ENCODE measurements at regions not wholly inside any gene's neighbourhood (a gene's known extent, or its start where the extent isn't known, plus 50 kb on each side); places are given as distances from the start of the nearest gene placed in this dataset.

- Mint-ChIP-seq H3K4me1 (ENCODE audit: low read depth) (no peaks in the 10 kb centered on the region), H3K36me3 (ENCODE audit: low read depth) (no peaks in the 10 kb centered on the region), H3K9me3 (no peaks in the 10 kb centered on the region), H3K27me3 (ENCODE audit: low read depth) (no peaks in the 10 kb centered on the region), H3K27ac (no peak overlapping the region), H3K4me3 (no peak overlapping the region)
Measured at GRCh38 chr7:41481353-41481752, 221.5 kb downstream of the INHBA start.

DNA sequence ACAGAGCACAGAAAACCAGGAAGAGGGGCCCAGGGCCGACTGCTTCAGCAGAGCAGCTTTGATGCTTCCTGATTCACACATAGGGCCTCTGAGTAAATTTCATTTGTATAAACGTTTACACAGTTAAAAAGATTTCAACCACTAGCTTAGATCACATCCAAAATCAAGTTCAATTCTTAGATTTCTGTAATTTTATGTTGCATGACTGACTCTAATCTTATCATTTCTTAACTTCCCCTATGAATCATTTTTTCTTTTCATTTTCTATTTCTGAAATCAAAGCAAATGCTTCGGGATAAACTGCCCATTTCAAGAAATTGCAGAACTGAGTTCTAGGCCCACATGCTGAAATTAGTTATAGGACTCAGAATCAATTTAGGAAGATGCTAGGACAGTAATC, 224.7 kb downstream of the INHBA start:
- Mint-ChIP-seq H3K36me3 (ENCODE audit: low read depth) (no peaks in the 10 kb centered on the region), H3K4me1 (ENCODE audit: low read depth) (no peaks in the 10 kb centered on the region), H3K27ac (no peak overlapping the region), H3K27me3 (ENCODE audit: low read depth) (no peaks in the 10 kb centered on the region), H3K4me3 (no peak overlapping the region), H3K9me3 (no peaks in the 10 kb centered on the region)

GRCh38 chr7:41476460-41476803, 226.5 kb downstream of the INHBA start:
- no peaks in the 10 kb centered on the region for H3K9me3 Mint-ChIP-seq
- H3K36me3 Mint-ChIP-seq (ENCODE audit: low read depth) = no peaks in the 10 kb centered on the region
- H3K27ac Mint-ChIP-seq = no peak overlapping the region

DNA sequence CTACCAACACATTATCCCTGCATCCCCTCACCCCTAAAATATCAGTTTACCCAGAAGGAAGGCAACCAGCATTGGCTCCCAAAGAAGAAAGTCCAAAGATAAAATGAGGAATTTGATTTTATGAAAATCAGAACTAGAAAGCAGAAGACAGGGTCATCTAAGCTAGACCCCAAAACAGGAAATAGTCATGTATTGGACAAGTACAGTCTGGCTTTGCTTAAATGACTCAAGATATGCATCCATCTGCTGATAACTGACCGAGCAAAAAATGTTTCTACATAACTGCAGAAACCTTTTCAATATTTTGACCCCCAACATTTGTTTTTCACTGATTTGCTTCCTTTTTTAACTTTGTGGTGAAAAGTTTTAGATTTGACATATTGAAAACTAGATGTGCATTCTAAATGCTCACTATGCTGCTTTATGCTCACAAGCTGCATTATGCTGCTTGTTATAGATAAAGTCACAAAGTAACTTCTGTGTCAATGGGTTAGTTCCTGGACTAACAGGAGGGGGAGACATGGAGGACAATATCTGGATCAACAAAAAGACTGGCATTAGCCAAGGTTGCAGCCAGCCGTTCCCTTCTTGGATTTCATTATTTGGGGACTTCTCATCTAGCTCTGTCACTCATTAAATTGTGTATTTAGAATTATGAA, 227.0 kb downstream of the INHBA start:
- H3K27ac Mint-ChIP-seq = no peak overlapping the region
- no peaks in the 10 kb centered on the region for H3K4me1 Mint-ChIP-seq (ENCODE audit: low read depth)
- H3K4me3 Mint-ChIP-seq = no peak overlapping the region
- no peaks in the 10 kb centered on the region for H3K27me3 Mint-ChIP-seq (ENCODE audit: low read depth)
- peaks cover 3% of the 10 kb centered on the region for H3K9me3 Mint-ChIP-seq
- no peaks in the 10 kb centered on the region for H3K36me3 Mint-ChIP-seq (ENCODE audit: low read depth)

More at GRCh38 chr7:41476460-41476803, 226.5 kb downstream of the INHBA start:
- H3K27me3 Mint-ChIP-seq (ENCODE audit: low read depth) = no peaks in the 10 kb centered on the region
- H3K4me1 Mint-ChIP-seq (ENCODE audit: low read depth) = no peaks in the 10 kb centered on the region
- H3K4me3 Mint-ChIP-seq = no peak overlapping the region

DNA sequence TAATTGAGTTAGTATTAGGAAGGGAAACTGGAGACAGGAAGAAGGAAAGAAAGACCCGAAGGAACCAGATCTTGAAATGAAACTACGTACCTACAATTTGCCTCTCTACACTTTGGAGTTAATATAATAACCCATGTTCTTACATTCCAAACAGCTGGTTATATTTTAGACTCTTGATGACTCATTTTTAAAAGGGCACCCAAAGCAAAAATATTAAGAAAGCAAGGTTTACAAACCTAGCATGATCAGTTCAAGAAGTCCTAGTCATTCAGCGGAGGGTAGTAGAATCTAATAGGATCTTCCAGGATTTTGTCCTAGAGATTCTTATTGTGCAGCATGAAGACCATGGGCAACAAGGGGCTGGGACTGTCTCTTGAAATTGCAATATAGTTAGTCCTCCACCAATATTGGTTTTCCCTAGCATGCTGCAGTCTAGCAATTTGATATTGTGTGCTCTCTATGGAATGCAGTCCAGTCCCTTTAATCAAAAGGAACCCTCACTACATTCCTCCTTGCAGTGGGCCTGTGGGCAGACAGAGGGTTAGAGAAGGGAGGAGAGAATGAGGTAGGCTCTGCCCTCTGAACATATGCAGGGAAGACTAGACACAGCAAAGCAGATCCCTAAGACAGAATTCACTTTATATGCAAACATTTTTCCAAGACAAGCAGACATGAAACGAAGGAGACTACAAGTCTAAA, 230.3 kb downstream of the INHBA start:
- Mint-ChIP-seq H3K36me3 (ENCODE audit: low read depth) (no peaks in the 10 kb centered on the region), H3K9me3 (peaks cover 3% of the 10 kb centered on the region), H3K4me3 (no peak overlapping the region), H3K4me1 (ENCODE audit: low read depth) (no peaks in the 10 kb centered on the region), H3K27ac (no peak overlapping the region), H3K27me3 (ENCODE audit: low read depth) (no peaks in the 10 kb centered on the region)

DNA sequence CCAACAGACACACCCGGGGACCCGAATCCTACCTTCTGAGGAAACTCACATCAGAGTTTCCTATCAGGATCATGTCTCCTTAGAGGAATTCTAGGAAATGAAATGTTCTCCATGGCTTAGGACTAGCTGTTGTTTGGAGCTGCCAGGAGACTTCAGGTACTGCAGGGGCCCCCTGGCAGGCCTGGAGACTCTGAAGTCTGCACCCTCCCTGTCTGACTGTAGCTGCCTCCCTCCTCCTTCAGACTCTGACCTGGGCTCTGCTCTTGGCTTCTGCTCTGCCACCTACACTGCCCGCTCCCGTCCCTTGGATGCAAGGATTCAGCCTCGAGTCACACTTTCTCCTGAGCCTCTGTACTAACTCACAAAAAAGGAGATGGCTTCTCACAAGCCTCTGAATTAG, 232.8 kb downstream of the INHBA start:
- Mint-ChIP-seq H3K9me3 (peaks cover 5% of the 10 kb centered on the region), H3K36me3 (ENCODE audit: low read depth) (no peaks in the 10 kb centered on the region), H3K4me3 (no peak overlapping the region), H3K27ac (no peak overlapping the region), H3K27me3 (ENCODE audit: low read depth) (no peaks in the 10 kb centered on the region), H3K4me1 (ENCODE audit: low read depth) (no peaks in the 10 kb centered on the region)

- H3K27ac Mint-ChIP-seq = no peak overlapping the region
- H3K4me3 Mint-ChIP-seq = no peak overlapping the region
- H3K4me1 Mint-ChIP-seq (ENCODE audit: low read depth) = no peaks in the 10 kb centered on the region
- no peaks in the 10 kb centered on the region for H3K36me3 Mint-ChIP-seq (ENCODE audit: low read depth)
- H3K9me3 Mint-ChIP-seq = peaks cover 9% of the 10 kb centered on the region
- no peaks in the 10 kb centered on the region for H3K27me3 Mint-ChIP-seq (ENCODE audit: low read depth)
Measured at GRCh38 chr7:41467596-41467995, 235.3 kb downstream of the INHBA start.

- Mint-ChIP-seq H3K27ac (no peak overlapping the region), H3K9me3 (peaks cover 9% of the 10 kb centered on the region), H3K4me1 (ENCODE audit: low read depth) (no peaks in the 10 kb centered on the region), H3K27me3 (ENCODE audit: low read depth) (no peaks in the 10 kb centered on the region), H3K36me3 (ENCODE audit: low read depth) (no peaks in the 10 kb centered on the region), H3K4me3 (no peak overlapping the region)
Measured at GRCh38 chr7:41466760-41467384, 236.0 kb downstream of the INHBA start.

DNA sequence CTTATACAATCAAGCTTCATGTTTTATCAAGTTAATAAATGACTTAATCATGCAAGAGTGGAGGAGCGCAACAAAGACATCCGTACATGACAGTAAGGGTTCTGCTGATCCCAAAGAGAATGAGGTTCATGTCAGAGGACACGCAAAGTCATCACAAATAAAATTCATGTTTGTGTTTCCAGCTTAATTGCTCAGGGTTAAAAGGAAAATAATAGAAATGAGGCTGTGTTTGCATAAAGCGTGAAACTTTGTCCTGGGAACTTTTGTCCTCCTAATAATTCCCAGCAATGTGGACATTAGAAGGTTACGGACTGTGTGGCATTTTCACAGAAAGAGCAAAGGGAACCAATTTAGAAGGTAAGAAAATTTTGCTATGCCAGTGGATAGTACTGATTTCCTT, 237.3 kb downstream of the INHBA start:
- H3K36me3 Mint-ChIP-seq (ENCODE audit: low read depth) = no peaks in the 10 kb centered on the region
- H3K27ac Mint-ChIP-seq = no peak overlapping the region
- peaks cover 7% of the 10 kb centered on the region for H3K9me3 Mint-ChIP-seq
- H3K27me3 Mint-ChIP-seq (ENCODE audit: low read depth) = no peaks in the 10 kb centered on the region
- H3K4me1 Mint-ChIP-seq (ENCODE audit: low read depth) = no peaks in the 10 kb centered on the region
- H3K4me3 Mint-ChIP-seq = no peak overlapping the region

GRCh38 chr7:41463770-41464470, 239.0 kb downstream of the INHBA start:
- Mint-ChIP-seq H3K9me3 (peaks cover 7% of the 10 kb centered on the region), H3K4me1 (ENCODE audit: low read depth) (no peaks in the 10 kb centered on the region), H3K27ac (no peak overlapping the region), H3K36me3 (ENCODE audit: low read depth) (no peaks in the 10 kb centered on the region), H3K4me3 (no peak overlapping the region), H3K27me3 (ENCODE audit: low read depth) (no peaks in the 10 kb centered on the region)

GRCh38 chr7:41459623-41460261, 243.1 kb downstream of the INHBA start:
- no peaks in the 10 kb centered on the region for H3K36me3 Mint-ChIP-seq (ENCODE audit: low read depth)
- peaks cover 3% of the 10 kb centered on the region for H3K9me3 Mint-ChIP-seq
- no peaks in the 10 kb centered on the region for H3K27me3 Mint-ChIP-seq (ENCODE audit: low read depth)
- no peak overlapping the region for H3K4me3 Mint-ChIP-seq
- H3K27ac Mint-ChIP-seq = no peak overlapping the region
- H3K4me1 Mint-ChIP-seq (ENCODE audit: low read depth) = no peaks in the 10 kb centered on the region

GRCh38 chr7:41459183-41459582, 243.7 kb downstream of the INHBA start:
- Mint-ChIP-seq H3K4me3 (no peak overlapping the region), H3K36me3 (ENCODE audit: low read depth) (no peaks in the 10 kb centered on the region), H3K4me1 (ENCODE audit: low read depth) (no peaks in the 10 kb centered on the region), H3K27ac (no peak overlapping the region), H3K9me3 (peaks cover 3% of the 10 kb centered on the region), H3K27me3 (ENCODE audit: low read depth) (no peaks in the 10 kb centered on the region)

DNA sequence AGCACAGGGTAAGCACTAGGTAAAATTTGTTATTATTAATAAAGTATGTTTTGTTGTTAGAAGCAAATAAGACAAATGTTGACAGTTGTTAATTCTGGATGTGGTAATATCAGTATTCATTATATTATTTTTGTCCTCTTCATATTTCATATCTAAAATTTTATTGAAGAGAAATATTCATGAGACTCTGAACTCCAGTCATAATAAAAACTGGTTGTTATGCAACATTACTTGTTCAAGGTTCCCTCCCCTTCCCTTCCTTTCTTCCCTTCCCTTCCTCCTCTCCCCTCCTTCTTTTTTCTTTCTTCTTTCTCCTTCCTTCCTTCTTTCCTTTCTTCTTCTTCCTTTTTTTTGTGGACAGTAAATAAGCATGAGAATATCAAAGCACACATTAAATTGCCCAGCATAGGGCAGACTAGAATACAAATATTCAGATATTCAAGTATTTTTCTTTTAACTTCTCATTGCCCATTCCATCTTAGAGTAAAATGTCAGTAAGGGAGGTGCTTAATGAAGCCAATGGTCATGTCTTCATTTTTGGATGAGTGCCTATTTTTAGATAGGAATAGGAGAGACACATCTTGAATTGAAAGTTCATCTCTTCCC, 245.0 kb downstream of the INHBA start:
- Mint-ChIP-seq H3K9me3 (peaks cover 5% of the 10 kb centered on the region), H3K4me1 (ENCODE audit: low read depth) (no peaks in the 10 kb centered on the region), H3K27ac (no peak overlapping the region), H3K36me3 (ENCODE audit: low read depth) (no peaks in the 10 kb centered on the region), H3K4me3 (no peak overlapping the region), H3K27me3 (ENCODE audit: low read depth) (no peaks in the 10 kb centered on the region)

DNA sequence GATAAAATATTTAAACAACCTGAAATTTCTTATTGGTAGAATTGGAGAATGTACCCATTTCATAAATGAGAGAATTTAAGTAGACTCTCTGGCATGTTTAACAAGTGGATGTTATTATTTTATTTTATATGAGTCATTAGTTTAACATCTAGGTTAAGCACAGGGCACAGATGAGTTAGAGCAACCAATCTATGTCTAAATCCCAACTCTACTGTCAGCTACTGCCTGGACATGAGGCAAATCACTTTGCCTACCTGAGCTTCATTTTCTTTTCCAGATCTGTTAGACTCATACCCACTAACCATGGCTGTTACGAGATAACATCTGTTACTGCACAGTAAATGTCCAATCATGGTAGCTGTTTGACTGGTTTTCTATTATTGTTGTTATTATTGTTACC, 251.1 kb downstream of the INHBA start:
- Mint-ChIP-seq H3K9me3 (peaks cover 15% of the 10 kb centered on the region), H3K27ac (no peak overlapping the region), H3K27me3 (ENCODE audit: low read depth) (no peaks in the 10 kb centered on the region)

More for the DNA sequence above, 251.1 kb downstream of the INHBA start:
- Mint-ChIP-seq H3K36me3 (ENCODE audit: low read depth) (no peaks in the 10 kb centered on the region), H3K4me3 (no peak overlapping the region), H3K4me1 (ENCODE audit: low read depth) (no peaks in the 10 kb centered on the region)
